ENCODE measurements at regions not wholly inside any gene's neighbourhood (a gene's known extent, or its start where the extent isn't known, plus 50 kb on each side); places are given as distances from the start of the nearest gene placed in this dataset.

DNA sequence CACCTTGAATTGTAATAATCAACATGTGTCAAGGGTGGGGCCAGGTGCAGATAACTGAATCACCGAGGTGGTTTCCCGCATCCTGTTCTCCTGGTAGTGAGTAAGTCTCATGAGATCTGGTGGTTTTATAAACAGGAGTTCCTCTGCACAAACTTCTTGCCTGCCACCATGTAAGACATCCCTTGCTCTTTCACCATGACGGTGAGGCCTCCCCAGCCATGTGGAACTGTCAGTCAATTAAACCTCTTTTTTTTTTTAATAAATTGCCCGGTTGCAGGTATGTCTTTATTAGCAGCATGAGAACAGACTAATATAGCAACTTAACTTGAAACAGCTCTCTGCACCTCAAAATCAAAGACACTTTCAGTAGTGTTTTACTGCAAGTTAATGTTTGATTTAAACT is 121.6 kb downstream of the OGFRL1 start:
- Mint-ChIP-seq H3K9me3 (no peaks in the 10 kb centered on the region), H3K27ac (ENCODE audit: unreplicated experiment) (no peak overlapping the region), H3K27me3 (ENCODE audit: low read depth) (no peaks in the 10 kb centered on the region), H3K4me1 (peaks cover 41% of the 10 kb centered on the region), H3K4me3 (no peak overlapping the region), H3K36me3 (ENCODE audit: low read depth) (peaks cover 13% of the 10 kb centered on the region)
- DNase-seq (ENCODE audit: low read depth, low spot score), result no peak
- TF ChIP-seq, protein P1, sequence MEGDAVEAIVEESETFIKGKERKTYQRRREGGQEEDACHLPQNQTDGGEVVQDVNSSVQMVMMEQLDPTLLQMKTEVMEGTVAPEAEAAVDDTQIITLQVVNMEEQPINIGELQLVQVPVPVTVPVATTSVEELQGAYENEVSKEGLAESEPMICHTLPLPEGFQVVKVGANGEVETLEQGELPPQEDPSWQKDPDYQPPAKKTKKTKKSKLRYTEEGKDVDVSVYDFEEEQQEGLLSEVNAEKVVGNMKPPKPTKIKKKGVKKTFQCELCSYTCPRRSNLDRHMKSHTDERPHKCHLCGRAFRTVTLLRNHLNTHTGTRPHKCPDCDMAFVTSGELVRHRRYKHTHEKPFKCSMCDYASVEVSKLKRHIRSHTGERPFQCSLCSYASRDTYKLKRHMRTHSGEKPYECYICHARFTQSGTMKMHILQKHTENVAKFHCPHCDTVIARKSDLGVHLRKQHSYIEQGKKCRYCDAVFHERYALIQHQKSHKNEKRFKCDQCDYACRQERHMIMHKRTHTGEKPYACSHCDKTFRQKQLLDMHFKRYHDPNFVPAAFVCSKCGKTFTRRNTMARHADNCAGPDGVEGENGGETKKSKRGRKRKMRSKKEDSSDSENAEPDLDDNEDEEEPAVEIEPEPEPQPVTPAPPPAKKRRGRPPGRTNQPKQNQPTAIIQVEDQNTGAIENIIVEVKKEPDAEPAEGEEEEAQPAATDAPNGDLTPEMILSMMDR (conservative IDR thresholded peaks at IDR 0.05), result no peak

DNA sequence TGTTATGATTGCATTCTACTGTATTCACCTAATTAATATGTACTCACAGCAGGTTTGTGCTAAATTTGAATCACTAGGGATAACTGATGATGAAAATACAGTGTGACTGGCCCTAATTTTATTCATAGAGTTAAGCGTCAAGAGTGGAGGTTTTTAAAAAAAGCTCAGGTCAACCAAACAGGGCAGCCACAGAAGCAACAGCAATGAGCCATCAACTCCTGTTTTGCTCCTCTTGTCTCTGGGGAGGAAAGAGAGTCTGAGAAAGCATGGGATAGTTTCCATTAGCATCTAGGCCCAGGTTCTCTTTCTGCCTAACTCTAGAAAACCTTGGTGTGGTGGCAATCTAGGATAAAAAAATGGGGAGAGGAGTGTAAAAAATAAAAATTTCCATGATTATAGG is 122.1 kb downstream of the OGFRL1 start:
- H3K27ac Mint-ChIP-seq (ENCODE audit: unreplicated experiment), result no peak overlapping the region
- peaks cover 39% of the 10 kb centered on the region for H3K4me1 Mint-ChIP-seq
- no peaks in the 10 kb centered on the region for H3K27me3 Mint-ChIP-seq (ENCODE audit: low read depth)
- no peak for DNase-seq (ENCODE audit: low read depth, low spot score)
- TF ChIP-seq, protein P1 (conservative IDR thresholded peaks at IDR 0.05), result no peak
- H3K9me3 Mint-ChIP-seq, result no peaks in the 10 kb centered on the region
- no peak overlapping the region for H3K4me3 Mint-ChIP-seq
- H3K36me3 Mint-ChIP-seq (ENCODE audit: low read depth), result peaks cover 18% of the 10 kb centered on the region

DNA sequence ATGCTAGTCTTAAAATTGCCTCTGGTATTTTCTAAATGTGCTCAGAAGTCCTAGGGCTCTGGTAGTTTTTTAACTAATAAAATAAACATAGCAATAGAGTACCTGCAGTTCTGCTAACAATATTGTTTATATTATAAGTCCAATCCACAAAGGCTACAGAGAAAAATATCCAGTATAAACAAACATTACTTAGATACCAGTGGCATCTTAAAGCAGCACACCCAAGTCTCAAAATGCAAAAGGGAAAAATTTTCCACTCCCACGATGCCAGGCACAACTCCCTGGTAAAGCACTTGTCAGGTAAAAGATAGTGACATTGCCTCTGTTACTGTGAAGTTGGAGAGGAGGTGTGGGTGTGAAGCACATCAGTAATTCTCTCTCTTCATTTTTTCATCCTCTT is 123.3 kb downstream of the OGFRL1 start:
- Mint-ChIP-seq H3K27me3 (ENCODE audit: low read depth) (no peaks in the 10 kb centered on the region), H3K9me3 (no peaks in the 10 kb centered on the region), H3K4me1 (peaks cover 31% of the 10 kb centered on the region), H3K4me3 (no peak overlapping the region), H3K27ac (ENCODE audit: unreplicated experiment) (no peak overlapping the region), H3K36me3 (ENCODE audit: low read depth) (peaks cover 18% of the 10 kb centered on the region)
- TF ChIP-seq, protein P1 (conservative IDR thresholded peaks at IDR 0.05), result no peak
- DNase-seq (ENCODE audit: low read depth, low spot score), result no peak

DNA sequence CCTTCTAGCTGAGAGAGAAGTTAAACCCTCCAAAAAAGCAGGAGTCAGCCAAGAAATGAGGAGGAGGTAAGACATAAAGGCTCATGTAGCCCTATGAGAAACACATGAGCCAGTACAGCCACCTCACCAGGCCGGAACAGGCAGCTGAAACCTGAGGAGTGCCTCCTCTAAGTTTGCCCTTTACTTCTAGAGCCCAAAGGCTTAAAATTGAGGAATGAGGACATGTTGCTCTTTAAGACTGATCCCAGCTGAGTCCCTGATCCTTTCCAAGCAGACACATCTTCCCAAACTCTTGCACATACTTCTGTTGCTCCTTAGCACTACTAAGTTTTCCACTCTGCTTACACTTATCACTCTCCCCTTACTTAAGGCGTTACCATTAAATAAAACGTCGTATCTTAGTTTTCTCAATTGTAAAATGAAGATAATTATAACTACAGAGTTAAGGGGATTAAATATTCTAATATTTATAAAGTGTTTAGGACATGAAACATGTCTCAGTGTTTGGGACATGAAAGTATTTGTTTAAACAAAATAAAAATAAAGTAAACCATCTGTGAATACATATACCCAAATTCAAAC is 124.0 kb downstream of the OGFRL1 start:
- no peaks in the 10 kb centered on the region for H3K9me3 Mint-ChIP-seq
- peaks cover 30% of the 10 kb centered on the region for H3K4me1 Mint-ChIP-seq
- H3K4me3 Mint-ChIP-seq, result no peak overlapping the region
- no peak overlapping the region for H3K27ac Mint-ChIP-seq (ENCODE audit: unreplicated experiment)
- TF ChIP-seq, protein P1 (conservative IDR thresholded peaks at IDR 0.05), result no peak
- no peak for DNase-seq (ENCODE audit: low read depth, low spot score)
- peaks cover 21% of the 10 kb centered on the region for H3K36me3 Mint-ChIP-seq (ENCODE audit: low read depth)
- no peaks in the 10 kb centered on the region for H3K27me3 Mint-ChIP-seq (ENCODE audit: low read depth)

DNA sequence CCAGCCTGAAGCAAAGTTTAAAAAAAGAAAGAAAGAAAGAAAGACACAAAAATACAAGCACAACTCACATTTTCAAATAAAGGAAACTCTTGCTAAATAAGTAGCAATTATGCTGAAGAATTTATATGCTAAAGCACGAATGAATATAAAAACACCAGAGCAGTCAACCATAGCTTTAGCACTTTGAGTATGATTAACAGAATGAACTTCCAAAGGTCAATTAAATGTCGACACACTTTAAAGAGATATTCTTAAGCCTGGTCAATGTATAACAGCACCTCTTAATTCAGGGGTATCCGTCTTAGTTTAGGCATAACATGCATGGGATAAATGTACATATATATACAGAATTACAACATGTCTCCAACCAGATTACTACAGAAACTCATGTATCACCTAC is 125.9 kb downstream of the OGFRL1 start:
- Mint-ChIP-seq H3K9me3 (no peaks in the 10 kb centered on the region), H3K4me1 (peaks cover 47% of the 10 kb centered on the region), H3K36me3 (ENCODE audit: low read depth) (peaks cover 17% of the 10 kb centered on the region), H3K27ac (ENCODE audit: unreplicated experiment) (no peak overlapping the region), H3K4me3 (no peak overlapping the region), H3K27me3 (ENCODE audit: low read depth) (no peaks in the 10 kb centered on the region)
- DNase-seq (ENCODE audit: low read depth, low spot score), result no peak
- TF ChIP-seq, protein P1 (conservative IDR thresholded peaks at IDR 0.05), result no peak

Data from neural crest cell (in vitro differentiated cells).